Mesenchymal stem cell (in vitro differentiated cells and primary cell): ENCODE measurements at regions not wholly inside any gene's neighbourhood (a gene's known extent, or its start where the extent isn't known, plus 50 kb on each side); places are given as distances from the start of the nearest gene placed in this dataset.

Experiments used
- DNase-seq: peaks from one replicate; pipeline ENCODE4 v3.0.0-alpha.2; 2013
- H2AFZ ChIP-seq: one replicate; pipeline ENCODE4 v1.6.1; 2013; ENCODE audit warnings: low read depth, mild to moderate bottlenecking, control low read depth, inconsistent platforms, low read length, moderate library complexity
- H2AK5ac ChIP-seq: 2 replicates; pipeline ENCODE4 v1.6.1; 2013; ENCODE audit warnings: low read length, moderate library complexity, mild to moderate bottlenecking, inconsistent platforms; ENCODE audit not compliant: severe bottlenecking
- H2BK120ac ChIP-seq: one replicate; pipeline ENCODE4 v1.6.1; 2013; ENCODE audit warnings: low read depth, mild to moderate bottlenecking, inconsistent platforms, low read length, moderate library complexity
- H2BK12ac ChIP-seq, 2 experiments: one replicate each; pipeline ENCODE4 v1.6.1; 2013; ENCODE audit warnings: inconsistent platforms in 2 of 2, low read length in 2 of 2, mild to moderate bottlenecking in 2 of 2, moderate library complexity in 2 of 2, control low read depth in 1 of 2
- H2BK15ac ChIP-seq: one replicate; pipeline ENCODE4 v1.6.1; 2013; ENCODE audit warnings: mild to moderate bottlenecking, low read depth, inconsistent platforms; ENCODE audit not compliant: poor library complexity, severe bottlenecking
- H2BK5ac ChIP-seq: 2 replicates; pipeline ENCODE4 v1.6.1; 2013; ENCODE audit warnings: low read depth, mild to moderate bottlenecking, low read length, control low read depth, inconsistent platforms; ENCODE audit not compliant: poor library complexity, severe bottlenecking
- H3K14ac ChIP-seq, 2 experiments: one replicate each; pipeline ENCODE4 v1.6.1; 2013; ENCODE audit warnings: inconsistent platforms in 2 of 2, low read length in 2 of 2, control low read depth in 1 of 2, mild to moderate bottlenecking in 1 of 2, moderate library complexity in 1 of 2
- H3K18ac ChIP-seq, 2 experiments: one replicate each; pipeline ENCODE4 v1.6.1; 2013; ENCODE audit warnings: inconsistent platforms in 2 of 2, low read length in 2 of 2, control low read depth in 1 of 2, low read depth in 1 of 2, mild to moderate bottlenecking in 1 of 2
- H3K23ac ChIP-seq, 2 experiments: one replicate each; pipeline ENCODE4 v1.6.1; 2013; ENCODE audit warnings: inconsistent platforms in 2 of 2, low read length in 2 of 2, mild to moderate bottlenecking in 2 of 2, moderate library complexity in 2 of 2, control low read depth in 1 of 2
- H3K27ac ChIP-seq: 2 replicates; pipeline ENCODE4 v1.5.1; 2013; ENCODE audit warnings: mild to moderate bottlenecking, moderate library complexity, low read length, control low read depth, inconsistent platforms; ENCODE audit not compliant: poor library complexity, severe bottlenecking
- H3K27me3 ChIP-seq, 2 experiments: 2 replicates each; pipeline versions ENCODE4 v1.6.1 to v1.7.0; 2013; ENCODE audit warnings: low read length in 2 of 2, mild to moderate bottlenecking in 2 of 2, moderate library complexity in 2 of 2, control low read depth in 1 of 2, inconsistent platforms in 1 of 2; ENCODE audit not compliant: control insufficient read depth in 1 of 2, insufficient read depth in 1 of 2
- H3K36me3 ChIP-seq, 2 experiments: 2 replicates each; pipeline versions ENCODE4 v1.6.1 to v1.7.0; 2013; ENCODE audit warnings: low read length in 2 of 2, control low read depth in 1 of 2, inconsistent platforms in 1 of 2, low read depth in 1 of 2, mild to moderate bottlenecking in 1 of 2; ENCODE audit not compliant: insufficient read depth in 2 of 2, control insufficient read depth in 1 of 2
- H3K4ac ChIP-seq, 2 experiments: one replicate each; pipeline ENCODE4 v1.6.1; 2013; ENCODE audit warnings: inconsistent platforms in 2 of 2, low read length in 2 of 2, mild to moderate bottlenecking in 2 of 2, moderate library complexity in 2 of 2, control low read depth in 1 of 2, low read depth in 1 of 2
- H3K4me1 ChIP-seq: 2 replicates; pipeline ENCODE4 v1.6.1; 2013; ENCODE audit warnings: low read depth, low read length, control low read depth; ENCODE audit not compliant: control insufficient read depth, insufficient read depth
- H3K4me2 ChIP-seq: 2 replicates; pipeline ENCODE4 v1.6.1; 2013; ENCODE audit warnings: low read length, mild to moderate bottlenecking, inconsistent platforms; ENCODE audit not compliant: poor library complexity, severe bottlenecking
- H3K4me3 ChIP-seq, 2 experiments: 2 replicates each; pipeline versions ENCODE4 v1.5.1 to v1.7.0; 2013; ENCODE audit warnings: low read length in 2 of 2, mild to moderate bottlenecking in 2 of 2, control low read depth in 1 of 2, low read depth in 1 of 2; ENCODE audit not compliant: insufficient read depth in 1 of 2
- H3K79me1 ChIP-seq: replicated peaks from 2 replicates; pipeline ENCODE4 v1.6.1; 2013; ENCODE audit warnings: mild to moderate bottlenecking, control low read depth, low read length, inconsistent platforms; ENCODE audit not compliant: poor library complexity, severe bottlenecking
- H3K9ac ChIP-seq: 2 replicates; pipeline ENCODE4 v1.7.0; 2013; ENCODE audit warnings: mild to moderate bottlenecking, low read length, moderate library complexity
- H3K9me3 ChIP-seq: 2 replicates; pipeline ENCODE4 v1.7.0; 2013; ENCODE audit warnings: mild to moderate bottlenecking, low read length; ENCODE audit not compliant: control insufficient read depth
- H4K8ac ChIP-seq: one replicate; pipeline ENCODE4 v1.6.1; 2013; ENCODE audit warnings: inconsistent platforms, mild to moderate bottlenecking, low read length, moderate library complexity
- H4K91ac ChIP-seq: one replicate; pipeline ENCODE4 v1.6.1; 2013; ENCODE audit warnings: mild to moderate bottlenecking, low read length, inconsistent platforms
- WGBS: methylation state at CpG from one replicate; pipeline ENCODE4 v1.1.7; 2013; ENCODE audit warnings: mixed read lengths; 5-methylcytosine and 5-hydroxymethylcytosine counted together

DNA sequence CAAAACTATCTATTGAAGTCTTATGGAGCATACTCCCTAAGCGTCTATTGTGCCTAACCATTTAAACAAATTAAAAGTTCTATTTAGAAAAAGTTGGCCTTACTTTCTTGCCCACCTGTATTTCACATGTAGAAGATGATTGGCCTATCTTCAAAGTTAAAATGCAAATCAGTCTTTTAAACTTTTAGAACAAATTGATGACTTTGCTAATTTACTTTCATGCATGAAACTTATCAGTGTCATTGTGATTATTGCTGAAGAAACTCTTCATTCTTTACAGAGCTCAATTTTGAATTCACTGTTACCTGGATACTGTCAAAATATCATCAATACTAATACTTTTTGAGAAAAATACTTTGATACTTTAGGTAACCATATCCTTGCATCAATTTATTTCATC is 216.1 kb downstream of the COX7C start:
- H3K23ac ChIP-seq: no peak overlapping the region
- no peak overlapping the region for H3K4me3 ChIP-seq
- WGBS: no CpG with 5 or more reads among the region's 1 CpG
- no peak overlapping the region for H2AFZ ChIP-seq
- no peak overlapping the region for H2AK5ac ChIP-seq
- H2BK5ac ChIP-seq: no peak overlapping the region
- no peak overlapping the region for H2BK15ac ChIP-seq
- H2BK12ac ChIP-seq: no peak overlapping the region
- peaks cover 0 to 4% of the 10 kb centered on the region in 2 experiments for H3K27me3 ChIP-seq
- H3K4me1 ChIP-seq: no peaks in the 10 kb centered on the region
- no peak overlapping the region for H4K91ac ChIP-seq
- H3K36me3 ChIP-seq: no peaks in the 10 kb centered on the region
- no peak overlapping the region for H4K8ac ChIP-seq
- H3K27ac ChIP-seq: no peak overlapping the region
- H3K14ac ChIP-seq: no peak overlapping the region
- no peak overlapping the region for H2BK120ac ChIP-seq
- H3K4me2 ChIP-seq: no peak overlapping the region
- H3K18ac ChIP-seq: no peak overlapping the region
- no peaks in the 10 kb centered on the region for H3K9me3 ChIP-seq
- DNase-seq: no peak
- no peak overlapping the region for H3K9ac ChIP-seq
- no peak overlapping the region for H3K4ac ChIP-seq
- H3K79me1 ChIP-seq: no peaks in the 10 kb centered on the region

DNA sequence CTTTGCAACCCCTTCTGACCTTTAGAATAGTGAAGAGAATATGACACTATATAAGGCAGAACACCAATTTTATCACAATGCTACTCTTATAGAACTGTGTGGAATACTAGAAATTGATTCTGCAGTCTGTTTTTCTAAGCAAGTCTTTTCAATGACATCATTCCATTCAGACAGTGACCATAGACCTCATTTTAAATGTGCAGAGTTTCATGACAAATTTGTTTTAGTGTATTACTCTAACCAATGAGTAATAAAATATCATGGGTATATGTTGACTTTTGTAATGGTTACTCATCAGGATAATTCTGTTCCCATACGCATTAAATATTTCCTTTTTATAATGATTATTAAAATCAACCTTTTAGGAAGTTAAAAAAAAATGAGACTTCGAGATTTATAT is 219.9 kb downstream of the COX7C start:
- no peak overlapping the region for H2BK5ac ChIP-seq
- no peak overlapping the region for H4K91ac ChIP-seq
- no peak overlapping the region for H3K27ac ChIP-seq
- no peak overlapping the region for H3K4ac ChIP-seq
- no peak overlapping the region for H2BK12ac ChIP-seq
- no peak for DNase-seq
- H3K9ac ChIP-seq: no peak overlapping the region
- no peaks in the 10 kb centered on the region for H3K36me3 ChIP-seq
- H3K18ac ChIP-seq: no peak overlapping the region
- no peak overlapping the region for H2AK5ac ChIP-seq
- H2BK15ac ChIP-seq: no peak overlapping the region
- no peaks in the 10 kb centered on the region for H3K4me1 ChIP-seq
- H3K9me3 ChIP-seq: no peaks in the 10 kb centered on the region
- H3K4me2 ChIP-seq: no peak overlapping the region
- WGBS: 67% methylated on average over 1 of the region's 2 CpGs
- H3K27me3 ChIP-seq: peaks cover 0 to 4% of the 10 kb centered on the region in 2 experiments
- no peak overlapping the region for H2AFZ ChIP-seq
- H2BK120ac ChIP-seq: no peak overlapping the region
- H3K4me3 ChIP-seq: no peak overlapping the region
- H4K8ac ChIP-seq: no peak overlapping the region
- no peak overlapping the region for H3K23ac ChIP-seq
- H3K79me1 ChIP-seq: no peaks in the 10 kb centered on the region
- no peak overlapping the region for H3K14ac ChIP-seq

DNA sequence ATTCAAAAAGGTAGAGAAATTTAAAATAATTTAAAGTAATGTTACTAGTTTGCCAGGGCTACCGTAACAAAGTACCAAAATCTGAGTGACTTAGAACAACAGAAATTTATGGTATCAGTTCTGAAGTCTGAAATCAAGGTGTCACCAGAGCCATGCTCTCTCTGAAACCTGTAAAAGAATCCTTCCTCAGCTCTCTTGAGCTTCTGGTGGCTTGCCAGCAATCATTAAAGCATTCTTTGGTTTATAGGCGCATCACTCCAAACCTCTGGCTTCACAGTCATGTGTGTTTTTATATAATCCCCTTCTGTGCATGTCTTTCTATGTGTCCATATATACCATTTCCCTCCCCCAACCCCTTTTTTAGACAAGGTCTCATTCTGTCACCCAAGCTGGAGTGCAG is 220.3 kb downstream of the COX7C start:
- DNase-seq: no peak
- H2AK5ac ChIP-seq: no peak overlapping the region

DNA sequence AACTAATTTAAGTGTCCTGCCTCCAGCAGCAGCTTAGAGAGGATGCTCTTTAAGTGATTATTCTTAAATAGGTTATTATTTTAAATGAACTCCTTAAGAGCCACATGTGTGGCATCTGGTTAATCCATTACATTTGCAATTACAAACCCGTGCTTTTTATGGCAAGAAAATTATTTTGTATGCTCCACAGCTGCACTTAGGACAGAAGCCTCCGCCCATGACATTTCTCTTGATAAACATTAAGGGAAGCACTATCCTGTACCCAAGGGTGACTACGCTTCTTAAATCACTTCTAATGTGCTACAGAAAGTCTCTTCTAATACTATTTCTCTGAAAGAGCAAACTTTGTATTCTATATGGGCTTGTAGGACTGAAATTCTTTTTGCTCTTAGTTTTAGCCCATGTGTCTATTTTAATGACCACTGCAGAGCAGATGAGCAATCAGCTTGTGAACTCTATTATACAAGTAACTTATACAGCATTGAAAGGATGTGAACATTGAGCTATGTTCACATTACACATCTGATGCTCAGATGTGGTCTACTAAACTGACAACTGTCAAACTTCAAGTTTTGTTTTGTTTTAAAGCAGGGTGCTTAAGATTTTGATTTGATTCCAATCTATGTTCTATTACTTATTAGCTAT is 223.4 kb downstream of the COX7C start:
- Histone ChIP-seq H3K79me1 (no peaks in the 10 kb centered on the region), H3K27me3 (peaks cover 0 to 4% of the 10 kb centered on the region in 2 experiments), H3K4me1 (no peaks in the 10 kb centered on the region), H3K18ac (no peak overlapping the region), H3K4ac (no peak overlapping the region), H4K8ac (no peak overlapping the region), H3K14ac (no peak overlapping the region), H3K23ac (no peak overlapping the region), H3K27ac (no peak overlapping the region), H2BK15ac (no peak overlapping the region), H4K91ac (no peak overlapping the region), H2AFZ (no peak overlapping the region), H2BK5ac (no peak overlapping the region), H2BK120ac (no peak overlapping the region), H2BK12ac (no peak overlapping the region), H3K4me2 (no peak overlapping the region), H3K9ac (no peak overlapping the region), H3K9me3 (no peaks in the 10 kb centered on the region), H2AK5ac (no peak overlapping the region), H3K4me3 (no peak overlapping the region), H3K36me3 (no peaks in the 10 kb centered on the region)
- DNase-seq: no peak
- WGBS: 75% methylated on average over 2 of the region's 3 CpGs

More for the DNA sequence above, 220.3 kb downstream of the COX7C start:
- Histone ChIP-seq H3K9me3 (no peaks in the 10 kb centered on the region), H4K91ac (no peak overlapping the region), H3K23ac (no peak overlapping the region), H3K9ac (no peak overlapping the region), H4K8ac (no peak overlapping the region), H2BK5ac (no peak overlapping the region), H2BK120ac (no peak overlapping the region), H3K4me3 (no peak overlapping the region), H3K4me2 (no peak overlapping the region), H3K4ac (no peak overlapping the region), H2BK15ac (no peak overlapping the region), H3K14ac (no peak overlapping the region), H3K36me3 (no peaks in the 10 kb centered on the region), H3K27ac (no peak overlapping the region), H3K27me3 (peaks cover 0 to 4% of the 10 kb centered on the region in 2 experiments), H3K18ac (no peak overlapping the region), H2BK12ac (no peak overlapping the region), H3K79me1 (no peaks in the 10 kb centered on the region), H3K4me1 (no peaks in the 10 kb centered on the region), H2AFZ (no peak overlapping the region)
- WGBS: 93% methylated on average over 2 of the region's 2 CpGs
